BLaER1 treated with 17β-estradiol and CSF1 and Interleukin-3, amounts not matched to agents 10 nM and 100 nM (cell line): ENCODE measurements at regions not wholly inside any gene's neighbourhood (a gene's known extent, or its start where the extent isn't known, plus 50 kb on each side); places are given as distances from the start of the nearest gene placed in this dataset.

Experiments used
- H3K27ac ChIP-seq, 11 experiments: shearing (Covaris generic); formaldehyde crosslinking; 2 replicates each; pipeline ENCODE4 v1.8.1; 2022
- H3K27me3 ChIP-seq, 11 experiments: shearing (Covaris generic); formaldehyde crosslinking; 2 replicates each; pipeline ENCODE4 v1.8.1; 2022
- H3K36me3 ChIP-seq, 11 experiments: shearing (Covaris generic); formaldehyde crosslinking; 2 replicates each; pipeline ENCODE4 v1.8.1; 2022
- H3K4me1 ChIP-seq, 10 experiments: shearing (Covaris generic); formaldehyde crosslinking; 2 replicates each; pipeline ENCODE4 v1.8.1; 2022
- H3K4me2 ChIP-seq, 11 experiments: shearing (Covaris generic); formaldehyde crosslinking; 2 replicates each; pipeline ENCODE4 v1.8.1; 2022
- H3K4me3 ChIP-seq, 10 experiments: shearing (Covaris generic); formaldehyde crosslinking; 2 replicates each; pipeline ENCODE4 v1.8.1; 2022
- H3K9ac ChIP-seq, 11 experiments: shearing (Covaris generic); formaldehyde crosslinking; 2 replicates each; pipeline ENCODE4 v1.8.1; 2022
- H3K9me3 ChIP-seq, 11 experiments: shearing (Covaris generic); formaldehyde crosslinking; replicated peaks in 1 of 11; 2 replicates each; pipeline ENCODE4 v1.8.1; 2022
- H4K20me1 ChIP-seq, 11 experiments: shearing (Covaris generic); formaldehyde crosslinking; 2 replicates each; pipeline ENCODE4 v1.8.1; 2022
- Cebpa-rat ChIP-seq, 11 experiments: shearing (Covaris generic); IDR thresholded peaks; 2 replicates each; pipeline ENCODE4 v1.8.1; 2022

- H3K27me3 ChIP-seq: no peaks in the 10 kb centered on the region
- H3K9ac ChIP-seq: no peak overlapping the region
- H3K36me3 ChIP-seq: 0 out of 22 replicates have a peak, but pooled peaks cover 0 to 4% (median 0%) of the 10 kb centered on the region in 11 experiments
- TF ChIP-seq Cebpa-rat (IDR thresholded peaks at IDR 0.05): no peak
- no peak overlapping the region for H3K4me3 ChIP-seq
- H3K4me2 ChIP-seq: no peak overlapping the region
- no peak overlapping the region for H3K27ac ChIP-seq
- peaks cover 24 to 34% (median 28%) of the 10 kb centered on the region in 11 experiments for H3K9me3 ChIP-seq
- peaks cover 0 to 2% (median under 1%) of the 10 kb centered on the region in 10 experiments; a peak in 7 of 20 replicates for H3K4me1 ChIP-seq
- H4K20me1 ChIP-seq: no peaks in the 10 kb centered on the region
Observed at GRCh38 chr5:126723643-126724042, 53.3 kb upstream of the LMNB1 start.
